H54 (cell line): ENCODE measurements at regions not wholly inside any gene's neighbourhood (a gene's known extent, or its start where the extent isn't known, plus 50 kb on each side); places are given as distances from the start of the nearest gene placed in this dataset.

Experiments
- DNase-seq: peaks from one replicate; pipeline ENCODE4 v3.0.0; 2011; ENCODE audit warnings: low spot score, mixed read lengths; ENCODE audit not compliant: insufficient read length
- FAIRE-seq: peaks from 3 replicates; lab custom pipeline; 2011; peaks lifted over from hg19 to GRCh38; lab: Jason Lieb, UNC
- POLR2A ChIP-seq: IDR thresholded peaks from 2 replicates; pipeline ENCODE4 v1.6.1; 2011; ENCODE audit warnings: low read depth, mild to moderate bottlenecking, low read length

- FAIRE-seq: peak; percentile 89
Measured at GRCh38 chr3:194536871-194537637, 50.3 kb upstream of the ATP13A3 start.

More at GRCh38 chr3:194536871-194537637, 50.3 kb upstream of the ATP13A3 start:
- peak; percentile 38 for DNase-seq
- no peak for TF ChIP-seq POLR2A
